OCI-LY1 (cell line): ENCODE measurements at regions not wholly inside any gene's neighbourhood (a gene's known extent, or its start where the extent isn't known, plus 50 kb on each side); places are given as distances from the start of the nearest gene placed in this dataset.

Source experiments
- H2AFZ ChIP-seq: fragments of 200-600 bp; sonication (generic), shearing (Covaris generic); 2 replicates; pipeline ENCODE4 v1.6.0; 2014; ENCODE audit warnings: antibody characterized with exemption, mild to moderate bottlenecking, low read length
- H3F3A ChIP-seq: fragments of 200-600 bp; sonication (generic), shearing (Covaris generic); 2 replicates; pipeline ENCODE4 v1.6.0; 2014; ENCODE audit warnings: mild to moderate bottlenecking, antibody characterized with exemption, low read length, moderate library complexity; ENCODE audit not compliant: insufficient read depth
- H3K27ac ChIP-seq: fragments of 200-600 bp; sonication (generic); 2 replicates; pipeline ENCODE4 v1.5.1; 2014; ENCODE audit warnings: low read length, mixed run types, mild to moderate bottlenecking, low read depth; ENCODE audit not compliant: poor library complexity, severe bottlenecking
- H3K27me3 ChIP-seq: fragments of 200-600 bp; sonication (generic); 2 replicates; pipeline ENCODE4 v1.6.0; 2014; ENCODE audit warnings: antibody characterized with exemption, mild to moderate bottlenecking, low read length, moderate library complexity; ENCODE audit not compliant: insufficient read depth
- H3K36me3 ChIP-seq: fragments of 200-600 bp; sonication (generic); 2 replicates; pipeline ENCODE4 v1.6.1; 2014; ENCODE audit warnings: mild to moderate bottlenecking, antibody characterized with exemption, low read length, moderate library complexity, mixed read lengths; ENCODE audit not compliant: insufficient read depth
- H3K4me1 ChIP-seq: fragments of 200-600 bp; sonication (generic); 2 replicates; pipeline ENCODE4 v1.5.1; 2014; ENCODE audit warnings: mild to moderate bottlenecking, low read length, moderate library complexity; ENCODE audit not compliant: insufficient read depth, severe bottlenecking
- H3K4me2 ChIP-seq: fragments of 200-600 bp; sonication (generic), shearing (Covaris generic); 2 replicates; pipeline ENCODE4 v1.6.1; 2014; ENCODE audit warnings: low read length
- H3K4me3 ChIP-seq: fragments of 200-600 bp; sonication (generic); 2 replicates; pipeline ENCODE4 v1.5.1; 2014; ENCODE audit warnings: low read length, low read depth, mild to moderate bottlenecking, mixed read lengths; ENCODE audit not compliant: poor library complexity, severe bottlenecking
- H3K79me2 ChIP-seq: fragments of 200-600 bp; shearing (Covaris generic); 2 replicates; pipeline ENCODE4 v1.6.1; 2016; ENCODE audit warnings: mixed run types, low read length, mixed read lengths; ENCODE audit not compliant: insufficient read depth
- H3K9ac ChIP-seq: fragments of 200-600 bp; sonication (generic), shearing (Covaris generic); 2 replicates; pipeline ENCODE4 v1.6.1; 2014; ENCODE audit warnings: mild to moderate bottlenecking, low read length, mixed read lengths
- H3K9me2 ChIP-seq: fragments of 200-600 bp; sonication (generic), shearing (Covaris generic); 2 replicates; pipeline ENCODE4 v1.6.1; 2014; ENCODE audit warnings: low read depth, mild to moderate bottlenecking, low read length, mixed read lengths
- H3K9me3 ChIP-seq: fragments of 200-600 bp; shearing (Covaris generic); 2 replicates; pipeline ENCODE4 v1.6.1; 2014; ENCODE audit warnings: low read length, mixed read lengths
- H4K20me1 ChIP-seq: fragments of 200-600 bp; sonication (generic), shearing (Covaris generic); 2 replicates; pipeline ENCODE4 v1.6.0; 2016; ENCODE audit warnings: mild to moderate bottlenecking, low read length; ENCODE audit not compliant: insufficient read depth
- EZH2 ChIP-seq: fragments of 200-600 bp; sonication (generic), shearing (Covaris generic); IDR thresholded peaks from 2 replicates; pipeline ENCODE4 v1.8.0; 2017; ENCODE audit warnings: borderline replicate concordance, mixed run types, mild to moderate bottlenecking, antibody characterized with exemption, low read length, moderate library complexity, mixed read lengths
- TF ChIP-seq, protein P1 (sequence below): fragments of 200-600 bp; sonication (generic), shearing (Covaris generic); IDR thresholded peaks from 2 replicates; pipeline ENCODE4 v1.5.1; 2017; ENCODE audit warnings: mild to moderate bottlenecking, antibody characterized with exemption, low read length, moderate library complexity, mixed read lengths

DNA sequence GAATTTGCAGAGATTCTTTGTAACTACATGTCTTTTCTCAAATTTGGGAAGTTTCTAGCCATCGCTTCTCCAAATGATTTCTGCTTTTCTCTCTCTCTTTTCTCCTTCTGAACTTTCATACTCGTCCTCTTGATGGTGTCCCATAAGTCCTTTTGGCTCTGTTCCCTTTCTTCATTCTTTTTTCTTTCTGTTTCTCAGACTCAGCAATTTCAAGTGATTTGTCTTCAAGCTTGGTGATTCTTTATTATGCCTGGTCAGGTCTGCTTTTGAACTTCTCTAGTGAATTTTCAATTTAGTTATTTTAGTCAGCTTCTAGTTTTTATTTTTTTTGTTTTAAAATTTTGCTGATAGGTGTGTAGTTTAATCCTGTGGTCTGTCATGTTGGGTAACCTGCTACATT is 57.6 kb upstream of the EEF1E1 start:
- no peak for TF ChIP-seq EZH2
- TF ChIP-seq, protein P1, sequence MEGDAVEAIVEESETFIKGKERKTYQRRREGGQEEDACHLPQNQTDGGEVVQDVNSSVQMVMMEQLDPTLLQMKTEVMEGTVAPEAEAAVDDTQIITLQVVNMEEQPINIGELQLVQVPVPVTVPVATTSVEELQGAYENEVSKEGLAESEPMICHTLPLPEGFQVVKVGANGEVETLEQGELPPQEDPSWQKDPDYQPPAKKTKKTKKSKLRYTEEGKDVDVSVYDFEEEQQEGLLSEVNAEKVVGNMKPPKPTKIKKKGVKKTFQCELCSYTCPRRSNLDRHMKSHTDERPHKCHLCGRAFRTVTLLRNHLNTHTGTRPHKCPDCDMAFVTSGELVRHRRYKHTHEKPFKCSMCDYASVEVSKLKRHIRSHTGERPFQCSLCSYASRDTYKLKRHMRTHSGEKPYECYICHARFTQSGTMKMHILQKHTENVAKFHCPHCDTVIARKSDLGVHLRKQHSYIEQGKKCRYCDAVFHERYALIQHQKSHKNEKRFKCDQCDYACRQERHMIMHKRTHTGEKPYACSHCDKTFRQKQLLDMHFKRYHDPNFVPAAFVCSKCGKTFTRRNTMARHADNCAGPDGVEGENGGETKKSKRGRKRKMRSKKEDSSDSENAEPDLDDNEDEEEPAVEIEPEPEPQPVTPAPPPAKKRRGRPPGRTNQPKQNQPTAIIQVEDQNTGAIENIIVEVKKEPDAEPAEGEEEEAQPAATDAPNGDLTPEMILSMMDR = no peak
- Histone ChIP-seq H3K4me1 (no peaks in the 10 kb centered on the region), H3K9ac (no peak overlapping the region), H3K4me3 (no peak overlapping the region), H3K4me2 (no peak overlapping the region), H3K9me2 (no peaks in the 10 kb centered on the region), H3F3A (no peaks in the 10 kb centered on the region), H3K79me2 (no peaks in the 10 kb centered on the region), H3K36me3 (no peaks in the 10 kb centered on the region), H2AFZ (no peak overlapping the region), H3K27ac (no peak overlapping the region), H3K9me3 (no peaks in the 10 kb centered on the region), H3K27me3 (no peaks in the 10 kb centered on the region), H4K20me1 (no peaks in the 10 kb centered on the region)

DNA sequence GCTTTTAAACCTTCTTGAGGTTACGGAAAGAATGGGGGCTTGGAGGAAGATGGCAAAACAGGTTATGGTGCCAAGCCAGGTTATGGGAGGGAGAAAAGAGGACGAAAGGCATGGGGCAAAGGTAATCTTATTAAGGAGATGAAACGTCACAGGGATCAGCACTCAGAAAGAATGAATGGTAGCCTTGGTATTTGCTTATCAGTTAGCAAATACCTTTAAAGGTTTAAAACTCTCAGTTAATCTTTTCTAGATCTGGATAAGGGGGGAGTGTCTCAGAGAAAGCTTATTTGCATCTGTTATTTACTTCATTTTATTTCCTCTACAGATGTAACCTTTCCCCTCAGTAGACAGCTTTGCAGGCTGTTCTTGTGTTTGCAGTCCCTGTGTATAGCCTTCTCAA is 55.5 kb upstream of the EEF1E1 start:
- no peaks in the 10 kb centered on the region for H4K20me1 ChIP-seq

DNA sequence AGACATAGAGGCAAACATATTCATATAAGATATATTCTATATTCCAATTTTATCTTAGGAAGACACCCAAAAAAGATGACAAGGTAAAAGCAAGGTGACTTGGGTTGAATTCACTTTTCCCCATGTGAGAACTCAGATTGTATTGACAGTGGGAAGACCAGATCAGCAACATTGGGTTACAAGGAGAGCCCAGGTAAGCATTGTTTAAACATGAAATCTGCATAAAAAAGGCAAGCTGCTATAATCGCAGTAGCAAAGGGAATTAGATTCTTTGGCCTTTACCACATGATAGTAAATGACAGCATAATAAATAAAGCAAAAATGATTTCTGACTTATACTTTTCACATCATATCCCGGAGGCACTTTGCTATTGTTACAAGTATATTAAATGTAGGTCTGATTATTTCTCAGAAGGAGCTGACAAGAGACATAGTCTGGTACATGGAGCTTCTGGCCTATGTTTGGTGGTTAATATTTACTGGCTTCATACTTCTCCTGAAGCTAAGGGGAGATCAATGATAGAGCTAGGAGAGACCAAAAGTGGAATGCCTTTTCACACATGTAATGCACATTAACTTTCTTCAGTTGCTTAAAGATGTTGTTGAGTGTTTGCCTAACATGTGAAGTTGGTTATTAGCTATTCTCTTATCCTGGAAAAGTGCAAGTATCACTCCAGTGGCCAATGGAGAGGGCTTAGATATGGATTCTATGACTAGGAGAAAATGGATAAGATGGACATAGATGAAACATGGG is 53.1 kb upstream of the EEF1E1 start:
- no peak overlapping the region for H3K27ac ChIP-seq
- no peaks in the 10 kb centered on the region for H4K20me1 ChIP-seq
- no peak overlapping the region for H3K9ac ChIP-seq
- no peak overlapping the region for H3K4me3 ChIP-seq
- H2AFZ ChIP-seq = no peak overlapping the region
- no peak overlapping the region for H3K4me2 ChIP-seq
- H3K27me3 ChIP-seq = no peaks in the 10 kb centered on the region
- H3K36me3 ChIP-seq = no peaks in the 10 kb centered on the region
- TF ChIP-seq EZH2 = no peak
- TF ChIP-seq, protein P1 = no peak
- H3K4me1 ChIP-seq = no peaks in the 10 kb centered on the region
- H3K9me2 ChIP-seq = no peaks in the 10 kb centered on the region
- no peaks in the 10 kb centered on the region for H3K9me3 ChIP-seq
- no peaks in the 10 kb centered on the region for H3F3A ChIP-seq
- no peaks in the 10 kb centered on the region for H3K79me2 ChIP-seq

More for the DNA sequence above, 55.5 kb upstream of the EEF1E1 start:
- H3K4me1 ChIP-seq = no peaks in the 10 kb centered on the region
- H3K36me3 ChIP-seq = no peaks in the 10 kb centered on the region
- no peak overlapping the region for H2AFZ ChIP-seq
- no peaks in the 10 kb centered on the region for H3K27me3 ChIP-seq
- no peaks in the 10 kb centered on the region for H3F3A ChIP-seq
- H3K79me2 ChIP-seq = no peaks in the 10 kb centered on the region
- no peak overlapping the region for H3K4me2 ChIP-seq
- no peak overlapping the region for H3K27ac ChIP-seq
- H3K9me3 ChIP-seq = no peaks in the 10 kb centered on the region
- TF ChIP-seq EZH2 = no peak
- TF ChIP-seq, protein P1 = no peak
- no peak overlapping the region for H3K9ac ChIP-seq
- no peaks in the 10 kb centered on the region for H3K9me2 ChIP-seq
- no peak overlapping the region for H3K4me3 ChIP-seq
